IMR-90 (cell line): ENCODE measurements at regions not wholly inside any gene's neighbourhood (a gene's known extent, or its start where the extent isn't known, plus 50 kb on each side); places are given as distances from the start of the nearest gene placed in this dataset.

ENCODE experiments used
- ATAC-seq: fragments of 200-7000 bp; cut with Tn5 transposase; 2 replicates; pipeline ENCODE4 v1.9.1; 2020; ENCODE audit warnings: low read depth, mild to moderate bottlenecking, moderate library complexity
- BruUV-seq: library from RNA; stranded (reverse); fragments of 400-500 nt; replicated peaks from 2 replicates; lab custom pipeline; 2021; lab: Mats Ljungman, UMichigan
- CTCF ChIA-PET: fragments of 300-600 bp; formaldehyde crosslinking; extraction: SDS; loops from one replicate; lab custom pipeline; 2021; ENCODE audit warnings: antibody characterized with exemption; lab: Yijun Ruan, JAX
- POLR2A ChIA-PET: fragments of 300-600 bp; sonication (Branson Sonifier 250); formaldehyde crosslinking; loops from one replicate; lab custom pipeline; 2022; ENCODE audit warnings: antibody characterized with exemption; ENCODE audit not compliant: unreplicated experiment; lab: Charles Lee
- DNase-seq: peaks from one replicate; pipeline ENCODE4 v3.0.0; 2013
- H2AFZ ChIP-seq: replicated peaks from 2 replicates; pipeline ENCODE3; 2013; ENCODE audit warnings: low read length, mild to moderate bottlenecking; ENCODE audit not compliant: poor library complexity
- H2AK5ac ChIP-seq: 2 replicates; pipeline ENCODE4 v1.6.1; 2013; ENCODE audit warnings: low read depth, low read length, inconsistent platforms
- H2AK9ac ChIP-seq: replicated peaks from 2 replicates; pipeline ENCODE3; 2013; ENCODE audit warnings: mild to moderate bottlenecking, low read depth, low read length, moderate library complexity; ENCODE audit not compliant: poor library complexity
- H2BK120ac ChIP-seq: 2 replicates; pipeline ENCODE4 v1.6.1; 2013; ENCODE audit warnings: low read depth, low read length, inconsistent platforms
- H2BK15ac ChIP-seq: 3 replicates; pipeline ENCODE4 v1.6.1; 2013; ENCODE audit warnings: low read depth, low read length, inconsistent platforms
- H2BK20ac ChIP-seq: 2 replicates; pipeline ENCODE4 v1.6.1; 2013; ENCODE audit warnings: low read depth, mild to moderate bottlenecking, inconsistent platforms, low read length, moderate library complexity
- H2BK5ac ChIP-seq: 2 replicates; pipeline ENCODE4 v1.6.1; 2013; ENCODE audit warnings: mild to moderate bottlenecking, low read depth, low read length, inconsistent platforms; ENCODE audit not compliant: poor library complexity, severe bottlenecking
- H3K14ac ChIP-seq: replicated peaks from 2 replicates; pipeline ENCODE4 v1.6.1; 2013; ENCODE audit warnings: low read depth, low read length, inconsistent platforms
- H3K18ac ChIP-seq: 2 replicates; pipeline ENCODE4 v1.6.1; 2013; ENCODE audit warnings: low read depth, low read length, control low read depth
- H3K23ac ChIP-seq: 2 replicates; pipeline ENCODE4 v1.6.1; 2013; ENCODE audit warnings: low read depth, low read length, inconsistent platforms
- H3K27ac ChIP-seq: 2 replicates; pipeline ENCODE4 v1.5.1; 2013; ENCODE audit warnings: mild to moderate bottlenecking, control low read depth, low read length; ENCODE audit not compliant: insufficient read depth
- H3K27me3 ChIP-seq: 2 replicates; pipeline ENCODE4 v1.6.1; 2013; ENCODE audit warnings: low read length; ENCODE audit not compliant: control insufficient read depth, insufficient read depth
- H3K36me3 ChIP-seq: 2 replicates; pipeline ENCODE4 v1.6.1; 2013; ENCODE audit warnings: low read length, mixed read lengths; ENCODE audit not compliant: control insufficient read depth, insufficient read depth
- H3K4ac ChIP-seq: 2 replicates; pipeline ENCODE4 v1.6.1; 2013; ENCODE audit warnings: low read depth, low read length, inconsistent platforms
- H3K4me1 ChIP-seq: 2 replicates; pipeline ENCODE4 v1.6.1; 2013; ENCODE audit warnings: low read length, mixed read lengths; ENCODE audit not compliant: control insufficient read depth, insufficient read depth
- H3K4me2 ChIP-seq: 2 replicates; pipeline ENCODE4 v1.6.1; 2013; ENCODE audit warnings: low read depth, mild to moderate bottlenecking, control low read depth, low read length, moderate library complexity
- H3K4me3 ChIP-seq: 2 replicates; pipeline ENCODE4 v1.5.1; 2013; ENCODE audit warnings: low read depth, mild to moderate bottlenecking, control low read depth, low read length, moderate library complexity; ENCODE audit not compliant: insufficient read depth
- H3K56ac ChIP-seq: 2 replicates; pipeline ENCODE4 v1.6.1; 2013; ENCODE audit warnings: low read length, inconsistent platforms; ENCODE audit not compliant: insufficient read depth; ENCODE audit errors: extremely low read depth
- H3K79me1 ChIP-seq, 2 experiments: 2 replicates each; pipeline ENCODE4 v1.6.1; 2013; ENCODE audit warnings: low read length in 2 of 2, inconsistent platforms in 1 of 2, low read depth in 1 of 2
- H3K9ac ChIP-seq: 2 replicates; pipeline ENCODE4 v1.6.1; 2013; ENCODE audit warnings: low read depth, low read length, control low read depth
- H3K9me1 ChIP-seq: 2 replicates; pipeline ENCODE4 v1.6.1; 2013; ENCODE audit warnings: low read length, inconsistent platforms; ENCODE audit not compliant: insufficient read depth
- H3K9me3 ChIP-seq: 2 replicates; pipeline ENCODE4 v1.6.1; 2013; ENCODE audit warnings: low read length; ENCODE audit not compliant: control insufficient read depth, insufficient read depth
- H4K20me1 ChIP-seq: 2 replicates; pipeline ENCODE4 v1.6.1; 2013; ENCODE audit warnings: low read length, inconsistent platforms; ENCODE audit not compliant: insufficient read depth
- H4K5ac ChIP-seq: 2 replicates; pipeline ENCODE4 v1.6.1; 2013; ENCODE audit warnings: mild to moderate bottlenecking, low read depth, low read length, control low read depth
- H4K8ac ChIP-seq, 2 experiments: 2 replicates each; pipeline ENCODE4 v1.6.1; 2013; ENCODE audit warnings: low read depth in 2 of 2, low read length in 2 of 2, control low read depth in 1 of 2, inconsistent platforms in 1 of 2
- H4K91ac ChIP-seq: 2 replicates; pipeline ENCODE4 v1.6.1; 2013; ENCODE audit warnings: low read depth, low read length, inconsistent platforms; ENCODE audit not compliant: insufficient read depth
- CHD1 ChIP-seq: IDR thresholded peaks from 2 replicates; pipeline ENCODE4 v1.6.1; 2012; ENCODE audit warnings: low read depth, low read length, improper control_type of control experiment
- CTCF ChIP-seq: conservative IDR thresholded peaks from 2 replicates; pipeline ENCODE4 v1.5.1; 2012; ENCODE audit warnings: mild to moderate bottlenecking, low read depth, low read length, improper control_type of control experiment
- MAFK ChIP-seq: IDR thresholded peaks from 2 replicates; pipeline ENCODE4 v1.6.1; 2012; ENCODE audit warnings: low read depth, low read length, improper control_type of control experiment
- MXI1 ChIP-seq: IDR thresholded peaks from 2 replicates; pipeline ENCODE4 v1.6.1; 2012; ENCODE audit warnings: low read depth, mild to moderate bottlenecking, low read length, moderate library complexity, borderline replicate concordance
- NFE2L2 ChIP-seq: fragments of 150-350 bp; IDR thresholded peaks from 2 replicates; pipeline ENCODE4 v1.6.1; 2016; ENCODE audit warnings: low read depth, mild to moderate bottlenecking, low read length
- POLR2A ChIP-seq: IDR thresholded peaks from 2 replicates; pipeline ENCODE4 v1.6.1; 2012; ENCODE audit warnings: mild to moderate bottlenecking, low read depth, low read length
- RAD21 ChIP-seq: IDR thresholded peaks from 2 replicates; pipeline ENCODE4 v1.6.1; 2012; ENCODE audit warnings: low read length, improper control_type of control experiment
- RCOR1 ChIP-seq: IDR thresholded peaks from 2 replicates; pipeline ENCODE4 v1.6.1; 2012; ENCODE audit warnings: mild to moderate bottlenecking, low read length, improper control_type of control experiment; ENCODE audit not compliant: insufficient replicate concordance
- SMC3 ChIP-seq: fragments of 150-350 bp; IDR thresholded peaks from 2 replicates; pipeline ENCODE4 v1.6.1; 2016; ENCODE audit warnings: low read depth, mild to moderate bottlenecking, antibody characterized with exemption, low read length, moderate library complexity
- WGBS, 2 experiments: methylation state at CpG; one replicate each; pipeline versions ENCODE4 v1.1.5 to v1.1.7; 2013; ENCODE audit warnings: missing lambda C conversion rate in 2 of 2; ENCODE audit not compliant: insufficient read length in 1 of 2; ENCODE audit errors: extremely low coverage in 2 of 2; 5-methylcytosine and 5-hydroxymethylcytosine counted together
- dilution Hi-C: fragments of 300-500 bp; cut with HindIII; formaldehyde crosslinking; loops from one replicate; pipeline ENCODE4 v1.14.3; 2018; ENCODE audit warnings: low sequenced_read_pairs; ENCODE audit not compliant: unreplicated experiment
- in situ Hi-C: fragments of 300-500 bp; cut with MboI; formaldehyde crosslinking; loops from 3 replicates; pipeline ENCODE4 v1.14.3; 2019; ENCODE audit warnings: low sequenced_read_pairs, inconsistent platforms, mixed read lengths
- intact Hi-C: fragments of 100-400 bp; cut with micrococcal nuclease; formaldehyde crosslinking; loops from 2 replicates; pipeline ENCODE4 v1.10.0; 2022
- TF ChIP-seq, protein P1 (sequence below): fragments of 150-350 bp; IDR thresholded peaks from 2 replicates; pipeline ENCODE4 v1.6.1; 2016; ENCODE audit warnings: low read depth, mild to moderate bottlenecking, low read length, moderate library complexity, borderline replicate concordance
- TF ChIP-seq, protein P2 (sequence below): fragments of 150-350 bp; IDR thresholded peaks from 2 replicates; pipeline ENCODE4 v1.6.1; 2017; ENCODE audit warnings: mild to moderate bottlenecking, antibody characterized with exemption, low read length, low read depth

GRCh38 chr5:74054139-74054538 lies 428.1 kb downstream of the ARHGEF28 start:
- Histone ChIP-seq H3K4me3 (no peak overlapping the region), H3K14ac (no peak overlapping the region), H4K20me1 (no peaks in the 10 kb centered on the region), H3K4me1 (0 out of 2 replicates have a peak, but pooled peaks cover 2% of the 10 kb centered on the region), H3K18ac (no peak overlapping the region), H3K27ac (no peak overlapping the region), H3K9ac (no peak overlapping the region), H2AK9ac (no peak overlapping the region), H3K9me1 (no peaks in the 10 kb centered on the region), H3K79me1 (no peaks in the 10 kb centered on the region), H3K36me3 (no peaks in the 10 kb centered on the region), H2AK5ac (no peak overlapping the region), H4K91ac (no peak overlapping the region), H2BK15ac (no peak overlapping the region), H4K5ac (no peak overlapping the region), H2BK20ac (no peak overlapping the region), H4K8ac (no peak overlapping the region), H2AFZ (no peak overlapping the region), H3K4me2 (no peak overlapping the region), H3K27me3 (peaks cover 6% of the 10 kb centered on the region), H3K9me3 (no peaks in the 10 kb centered on the region), H2BK120ac (no peak overlapping the region), H3K4ac (no peak overlapping the region), H2BK5ac (no peak overlapping the region), H3K23ac (no peak overlapping the region), H3K56ac (no peak overlapping the region)
- no TSS peak for BruUV-seq
- ChIA-PET CTCF (no interaction called here), POLR2A (no interaction called here)
- in situ Hi-C loops: no loop called here
- no peak for TF ChIP-seq MXI1
- no peak for TF ChIP-seq CTCF
- TF ChIP-seq POLR2A: no peak
- TF ChIP-seq MAFK: no peak
- TF ChIP-seq RCOR1: no peak
- TF ChIP-seq CHD1: no peak
- TF ChIP-seq SMC3: no peak
- TF ChIP-seq NFE2L2: no peak
- TF ChIP-seq, protein P1, sequence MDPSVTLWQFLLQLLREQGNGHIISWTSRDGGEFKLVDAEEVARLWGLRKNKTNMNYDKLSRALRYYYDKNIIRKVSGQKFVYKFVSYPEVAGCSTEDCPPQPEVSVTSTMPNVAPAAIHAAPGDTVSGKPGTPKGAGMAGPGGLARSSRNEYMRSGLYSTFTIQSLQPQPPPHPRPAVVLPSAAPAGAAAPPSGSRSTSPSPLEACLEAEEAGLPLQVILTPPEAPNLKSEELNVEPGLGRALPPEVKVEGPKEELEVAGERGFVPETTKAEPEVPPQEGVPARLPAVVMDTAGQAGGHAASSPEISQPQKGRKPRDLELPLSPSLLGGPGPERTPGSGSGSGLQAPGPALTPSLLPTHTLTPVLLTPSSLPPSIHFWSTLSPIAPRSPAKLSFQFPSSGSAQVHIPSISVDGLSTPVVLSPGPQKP: no peak
- TF ChIP-seq, protein P2, sequence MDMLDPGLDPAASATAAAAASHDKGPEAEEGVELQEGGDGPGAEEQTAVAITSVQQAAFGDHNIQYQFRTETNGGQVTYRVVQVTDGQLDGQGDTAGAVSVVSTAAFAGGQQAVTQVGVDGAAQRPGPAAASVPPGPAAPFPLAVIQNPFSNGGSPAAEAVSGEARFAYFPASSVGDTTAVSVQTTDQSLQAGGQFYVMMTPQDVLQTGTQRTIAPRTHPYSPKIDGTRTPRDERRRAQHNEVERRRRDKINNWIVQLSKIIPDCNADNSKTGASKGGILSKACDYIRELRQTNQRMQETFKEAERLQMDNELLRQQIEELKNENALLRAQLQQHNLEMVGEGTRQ: no peak
- no peak for TF ChIP-seq RAD21
- ATAC-seq: no peak
- dilution Hi-C loops: no loop called here
- no CpG with 5 or more reads among the region's 5 CpGs for WGBS, 2 experiments
- no peak for DNase-seq
- intact Hi-C loops: loop anchor here (10.0 kb wide), 1 partner anchor 59 kb away; no protein-coding TSS in a partner anchor
